ENCODE measurements at regions not wholly inside any gene's neighbourhood (a gene's known extent, or its start where the extent isn't known, plus 50 kb on each side); places are given as distances from the start of the nearest gene placed in this dataset.

GRCh38 chr13:103568314-103568713 is 502.1 kb upstream of the SLC10A2 start:
- no peak overlapping the region for H2BK20ac ChIP-seq (ENCODE audit: low read depth, low read length)
- dilution Hi-C loops (cut with HindIII; ENCODE audit: low sequenced_read_pairs, unreplicated experiment): no loop called here
- 20% methylated on average over 1 of the region's 5 CpGs; no CpG with 5 or more reads in 1 of the 2 experiments for WGBS, 2 experiments (ENCODE audit: extremely low coverage in 2 of 2, insufficient read length in 1 of 2)
- no peak overlapping the region for H3K27ac ChIP-seq (ENCODE audit: insufficient read depth, low read length)
- no peak overlapping the region for H3K4me2 ChIP-seq (ENCODE audit: low read depth, low read length)
- BruUV-seq (replicated peaks): no TSS peak
- H4K20me1 ChIP-seq (ENCODE audit: insufficient read depth, low read length): no peaks in the 10 kb centered on the region
- ATAC-seq (ENCODE audit: low read depth) (no peak), DNase-seq (no peak)
- H3K4me3 ChIP-seq (ENCODE audit: insufficient read depth, low read depth, low read length): no peak overlapping the region
- H4K8ac ChIP-seq (ENCODE audit: low read depth in 2 of 2, low read length in 2 of 2): no peak overlapping the region
- H2AK9ac ChIP-seq (replicated peaks; ENCODE audit: low read depth, low read length, poor library complexity): no peak overlapping the region
- H3K18ac ChIP-seq (ENCODE audit: low read depth, low read length): no peak overlapping the region
- no peak overlapping the region for H3K56ac ChIP-seq (ENCODE audit: extremely low read depth, insufficient read depth, low read length)
- H3K79me1 ChIP-seq (ENCODE audit: low read depth in 1 of 2, low read length in 2 of 2): no peaks in the 10 kb centered on the region
- no peak overlapping the region for H2BK15ac ChIP-seq (ENCODE audit: low read depth, low read length)
- POLR2A ChIA-PET (ENCODE audit: unreplicated experiment): no interaction called here
- intact Hi-C loops (cut with micrococcal nuclease): no loop called here
- CTCF ChIA-PET: no interaction called here
- no peak overlapping the region for H3K23ac ChIP-seq (ENCODE audit: low read depth, low read length)
- H2AK5ac ChIP-seq (ENCODE audit: low read depth, low read length): no peak overlapping the region
- H3K9me3 ChIP-seq (ENCODE audit: control insufficient read depth, insufficient read depth, low read length): peaks cover 6% of the 10 kb centered on the region; the same call in 1 of the 2 replicates
- H3K14ac ChIP-seq (replicated peaks; ENCODE audit: low read depth, low read length): no peak overlapping the region
- H4K91ac ChIP-seq (ENCODE audit: insufficient read depth, low read depth, low read length): no peak overlapping the region
- in situ Hi-C loops (cut with MboI; ENCODE audit: low sequenced_read_pairs): no loop called here
- no peaks in the 10 kb centered on the region for H3K4me1 ChIP-seq (ENCODE audit: control insufficient read depth, insufficient read depth, low read length)
- H3K9ac ChIP-seq (ENCODE audit: low read depth, low read length): no peak overlapping the region
- no peak overlapping the region for H4K5ac ChIP-seq (ENCODE audit: low read depth, low read length)
- no peak overlapping the region for H2BK120ac ChIP-seq (ENCODE audit: low read depth, low read length)
- no peak overlapping the region for H2BK5ac ChIP-seq (ENCODE audit: low read depth, low read length, poor library complexity, severe bottlenecking)
- H2AFZ ChIP-seq (replicated peaks; ENCODE audit: low read length, poor library complexity): no peak overlapping the region
- H3K27me3 ChIP-seq (ENCODE audit: control insufficient read depth, insufficient read depth, low read length): no peaks in the 10 kb centered on the region
- H3K36me3 ChIP-seq (ENCODE audit: control insufficient read depth, insufficient read depth, low read length): no peaks in the 10 kb centered on the region
- no peaks in the 10 kb centered on the region for H3K9me1 ChIP-seq (ENCODE audit: insufficient read depth, low read length)
- no peak for TF ChIP-seq RCOR1 (IDR thresholded peaks at IDR 0.05; ENCODE audit: insufficient replicate concordance, low read length)
- TF ChIP-seq NFE2L2 (IDR thresholded peaks at IDR 0.05; ENCODE audit: low read depth, low read length): no peak
- no peak for TF ChIP-seq RFX5 (IDR thresholded peaks at IDR 0.05; ENCODE audit: low read depth, low read length)
- no peak for TF ChIP-seq BHLHE40 (IDR thresholded peaks at IDR 0.05; ENCODE audit: low read depth, low read length)
- no peak for TF ChIP-seq FOS (IDR thresholded peaks at IDR 0.05; ENCODE audit: low read depth, low read length)
- no peak for TF ChIP-seq POLR2A (IDR thresholded peaks at IDR 0.05; ENCODE audit: low read depth, low read length)
- TF ChIP-seq CTCF (conservative IDR thresholded peaks at IDR 0.05; ENCODE audit: low read depth, low read length): no peak
- no peak for TF ChIP-seq CEBPB (IDR thresholded peaks at IDR 0.05; ENCODE audit: low read depth, low read length)
- no peak for TF ChIP-seq MXI1 (IDR thresholded peaks at IDR 0.05; ENCODE audit: borderline replicate concordance, low read depth, low read length)
- TF ChIP-seq CHD1 (IDR thresholded peaks at IDR 0.05; ENCODE audit: low read depth, low read length): no peak
- no peak for TF ChIP-seq ELK1 (IDR thresholded peaks at IDR 0.05; ENCODE audit: borderline replicate concordance, low read depth, low read length)
- no peak overlapping the region for H3K4ac ChIP-seq (ENCODE audit: low read depth, low read length)

Measured in IMR-90 (cell line).